ENCODE measurements at regions not wholly inside any gene's neighbourhood (a gene's known extent, or its start where the extent isn't known, plus 50 kb on each side); places are given as distances from the start of the nearest gene placed in this dataset.

- Histone ChIP-seq H3K4me2 (ENCODE audit: low read length) (no peak overlapping the region), H3K9me2 (replicated peaks; ENCODE audit: control insufficient read depth, low read length) (no peaks in the 10 kb centered on the region), H3K36me3 (ENCODE audit: control insufficient read depth, low read length) (no peaks in the 10 kb centered on the region), H3K27me3 (ENCODE audit: control insufficient read depth, low read length) (no peaks in the 10 kb centered on the region), H3K79me2 (ENCODE audit: control insufficient read depth, low read length) (no peaks in the 10 kb centered on the region), H3K4me3 (ENCODE audit: low read length) (no peak overlapping the region), H3K27ac (ENCODE audit: low read depth, low read length) (no peak overlapping the region), H3F3A (ENCODE audit: control insufficient read depth, insufficient read depth) (no peaks in the 10 kb centered on the region), H3K4me1 (ENCODE audit: control insufficient read depth, low read length) (no peaks in the 10 kb centered on the region), H3K9me3 (ENCODE audit: control insufficient read depth, insufficient read depth, low read length) (no peaks in the 10 kb centered on the region), H4K20me1 (ENCODE audit: control insufficient read depth, insufficient read depth, low read depth, low read length) (no peaks in the 10 kb centered on the region)
- no peak for TF ChIP-seq EZH2phosphoT487 (IDR thresholded peaks at IDR 0.05; ENCODE audit: borderline replicate concordance, low read length)
- TF ChIP-seq CTCF (IDR thresholded peaks at IDR 0.05; ENCODE audit: low read depth, low read length, poor library complexity, severe bottlenecking) = no peak
Measured at GRCh38 chr20:39751557-39752137, 789.5 kb downstream of the DHX35 start.

GRCh38 chr20:39745380-39745779 is 783.2 kb downstream of the DHX35 start:
- H3K9me3 ChIP-seq (ENCODE audit: control insufficient read depth, insufficient read depth, low read length) = no peaks in the 10 kb centered on the region; the same call in 1 of the 2 replicates
- no peaks in the 10 kb centered on the region for H3K79me2 ChIP-seq (ENCODE audit: control insufficient read depth, low read length)
- no peak overlapping the region for H3K27ac ChIP-seq (ENCODE audit: low read depth, low read length)
- H4K20me1 ChIP-seq (ENCODE audit: control insufficient read depth, insufficient read depth, low read depth, low read length) = no peaks in the 10 kb centered on the region
- no peaks in the 10 kb centered on the region for H3F3A ChIP-seq (ENCODE audit: control insufficient read depth, insufficient read depth)
- no peak overlapping the region for H3K4me3 ChIP-seq (ENCODE audit: low read length)
- TF ChIP-seq CTCF (IDR thresholded peaks at IDR 0.05; ENCODE audit: low read depth, low read length, poor library complexity, severe bottlenecking) = no peak
- TF ChIP-seq EZH2phosphoT487 (IDR thresholded peaks at IDR 0.05; ENCODE audit: borderline replicate concordance, low read length) = no peak
- no peaks in the 10 kb centered on the region for H3K9me2 ChIP-seq (replicated peaks; ENCODE audit: control insufficient read depth, low read length)
- H3K4me1 ChIP-seq (ENCODE audit: control insufficient read depth, low read length) = no peaks in the 10 kb centered on the region
- no peaks in the 10 kb centered on the region for H3K36me3 ChIP-seq (ENCODE audit: control insufficient read depth, low read length)
- no peak overlapping the region for H3K4me2 ChIP-seq (ENCODE audit: low read length)
- H3K27me3 ChIP-seq (ENCODE audit: control insufficient read depth, low read length) = no peaks in the 10 kb centered on the region

- H3F3A ChIP-seq (ENCODE audit: control insufficient read depth, insufficient read depth) = no peaks in the 10 kb centered on the region
- H3K9me2 ChIP-seq (replicated peaks; ENCODE audit: control insufficient read depth, low read length) = no peaks in the 10 kb centered on the region
- H3K4me3 ChIP-seq (ENCODE audit: low read length) = no peak overlapping the region
- no peak overlapping the region for H3K4me2 ChIP-seq (ENCODE audit: low read length)
- H3K27me3 ChIP-seq (ENCODE audit: control insufficient read depth, low read length) = no peaks in the 10 kb centered on the region
- no peaks in the 10 kb centered on the region for H3K79me2 ChIP-seq (ENCODE audit: control insufficient read depth, low read length)
- no peak overlapping the region for H3K27ac ChIP-seq (ENCODE audit: low read depth, low read length)
- H3K36me3 ChIP-seq (ENCODE audit: control insufficient read depth, low read length) = no peaks in the 10 kb centered on the region
- H3K4me1 ChIP-seq (ENCODE audit: control insufficient read depth, low read length) = no peaks in the 10 kb centered on the region
- TF ChIP-seq CTCF (IDR thresholded peaks at IDR 0.05; ENCODE audit: low read depth, low read length, poor library complexity, severe bottlenecking) = no peak
- no peak for TF ChIP-seq EZH2phosphoT487 (IDR thresholded peaks at IDR 0.05; ENCODE audit: borderline replicate concordance, low read length)
- H3K9me3 ChIP-seq (ENCODE audit: control insufficient read depth, insufficient read depth, low read length) = no peaks in the 10 kb centered on the region; the same call in 1 of the 2 replicates
- no peaks in the 10 kb centered on the region for H4K20me1 ChIP-seq (ENCODE audit: control insufficient read depth, insufficient read depth, low read depth, low read length)
Measured at GRCh38 chr20:39738651-39739050, 776.5 kb downstream of the DHX35 start.

Data from DOHH2 (cell line).